Panc1 (cell line): ENCODE measurements at regions not wholly inside any gene's neighbourhood (a gene's known extent, or its start where the extent isn't known, plus 50 kb on each side); places are given as distances from the start of the nearest gene placed in this dataset.

Source experiments
- ATAC-seq: fragments of 200-7000 bp; cut with Tn5 transposase; 2 replicates; pipeline ENCODE4 v1.9.1; 2020; ENCODE audit warnings: mild to moderate bottlenecking, moderate library complexity
- BruUV-seq: library from RNA; stranded (reverse); fragments of 400-500 nt; replicated peaks from 2 replicates; lab custom pipeline; 2021; lab: Mats Ljungman, UMichigan
- CTCF ChIA-PET: fragments of 300-600 bp; sonication (Branson Sonifier 250); formaldehyde crosslinking; loops from one replicate; lab custom pipeline; 2022; ENCODE audit warnings: antibody characterized with exemption; lab: Charles Lee
- POLR2A ChIA-PET: fragments of 300-600 bp; sonication (Branson Sonifier 250); formaldehyde crosslinking; loops from one replicate; lab custom pipeline; 2022; ENCODE audit warnings: antibody characterized with exemption; lab: Charles Lee
- DNase-seq: peaks from one replicate; pipeline ENCODE4 v3.0.0-alpha.2; 2010; ENCODE audit warnings: low read depth, low spot score
- H3K27ac ChIP-seq: 2 replicates; pipeline ENCODE4 v1.5.1; 2011; ENCODE audit warnings: mild to moderate bottlenecking, low read length, inconsistent platforms
- H3K27me3 ChIP-seq: fragments of 200-500 bp; sonication (Bioruptor generic); 2 replicates; pipeline ENCODE4 v1.6.0; 2014; ENCODE audit warnings: low read length, inconsistent platforms; ENCODE audit not compliant: control insufficient read depth, insufficient read depth
- H3K36me3 ChIP-seq: fragments of 200-500 bp; sonication (Bioruptor generic); 2 replicates; pipeline ENCODE4 v1.5.1; 2014; ENCODE audit warnings: inconsistent platforms, mild to moderate bottlenecking, low read length, moderate library complexity; ENCODE audit not compliant: control insufficient read depth, insufficient read depth
- H3K4me1 ChIP-seq: 2 replicates; pipeline ENCODE4 v1.5.1; 2011; ENCODE audit warnings: inconsistent platforms, mild to moderate bottlenecking, low read length, moderate library complexity; ENCODE audit not compliant: control insufficient read depth, insufficient read depth
- H3K4me3 ChIP-seq, 2 experiments: 2 replicates each; pipeline ENCODE4 v1.5.1; 2011 to 2012; ENCODE audit warnings: low read depth in 2 of 2, low read length in 2 of 2, mild to moderate bottlenecking in 2 of 2, inconsistent platforms in 1 of 2, moderate library complexity in 1 of 2
- H3K9me3 ChIP-seq: fragments of 200-500 bp; sonication (Bioruptor generic); 2 replicates; pipeline ENCODE4 v1.5.1; 2014; ENCODE audit warnings: low read depth, mild to moderate bottlenecking, inconsistent platforms, low read length, moderate library complexity; ENCODE audit not compliant: control insufficient read depth, insufficient read depth
- POLR2AphosphoS5 ChIP-seq: IDR thresholded peaks from 2 replicates; pipeline ENCODE4 v1.6.1; 2012; ENCODE audit warnings: mild to moderate bottlenecking, low read depth, low read length, moderate library complexity
- REST ChIP-seq, 2 experiments: IDR thresholded peaks; 2 replicates each; pipeline ENCODE4 v1.6.1; 2011 to 2012; ENCODE audit warnings: low read depth in 2 of 2, control low read depth in 1 of 2, low read length in 1 of 2, mild to moderate bottlenecking in 1 of 2, moderate library complexity in 1 of 2; ENCODE audit not compliant: insufficient read depth in 1 of 2
- SIN3A ChIP-seq: IDR thresholded peaks from 2 replicates; pipeline ENCODE4 v1.6.1; 2012; ENCODE audit warnings: low read depth, mild to moderate bottlenecking, low read length, moderate library complexity, borderline replicate concordance; ENCODE audit not compliant: insufficient read depth
- TCF7L2 ChIP-seq: IDR thresholded peaks from 2 replicates; pipeline ENCODE4 v1.6.1; 2011; ENCODE audit warnings: mild to moderate bottlenecking, low read depth, low read length, inconsistent platforms
- in situ Hi-C: cut with HindIII; loops from 2 replicates; pipeline ENCODE4 v1.10.0; 2016; ENCODE audit warnings: low sequenced_read_pairs, low pct_unique_long_range_greater_than_20kb
- intact Hi-C: fragments of 100-400 bp; cut with micrococcal nuclease; formaldehyde crosslinking; loops from one replicate; pipeline ENCODE4 v1.10.0; 2022; ENCODE audit not compliant: unreplicated experiment
- TF ChIP-seq, protein P1 (sequence below): fragments of 450-650 bp; IDR thresholded peaks from 2 replicates; pipeline ENCODE4 v1.5.1; 2017; ENCODE audit warnings: mild to moderate bottlenecking

GRCh38 chr9:107218829-107219485 is 64.1 kb upstream of the RAD23B start:
- no peaks in the 10 kb centered on the region; the same call in 1 of the 2 replicates for H3K4me1 ChIP-seq
- in situ Hi-C loops (no loop called here), intact Hi-C loops (loop anchor here (10.0 kb wide), 1 partner anchor 56 kb away; no protein-coding TSS in a partner anchor)
- H3K36me3 ChIP-seq, result no peaks in the 10 kb centered on the region
- DNase-seq (no peak), ATAC-seq (no peak)
- CTCF ChIA-PET, result no interaction called here
- TF ChIP-seq POLR2AphosphoS5 (no peak), SIN3A (no peak), TCF7L2 (no peak), REST (IDR thresholded peaks at IDR 0.05; ENCODE audit: insufficient read depth in 1 of 2, low read depth in 2 of 2, low read length in 1 of 2) (no peak)
- TF ChIP-seq, protein P1, sequence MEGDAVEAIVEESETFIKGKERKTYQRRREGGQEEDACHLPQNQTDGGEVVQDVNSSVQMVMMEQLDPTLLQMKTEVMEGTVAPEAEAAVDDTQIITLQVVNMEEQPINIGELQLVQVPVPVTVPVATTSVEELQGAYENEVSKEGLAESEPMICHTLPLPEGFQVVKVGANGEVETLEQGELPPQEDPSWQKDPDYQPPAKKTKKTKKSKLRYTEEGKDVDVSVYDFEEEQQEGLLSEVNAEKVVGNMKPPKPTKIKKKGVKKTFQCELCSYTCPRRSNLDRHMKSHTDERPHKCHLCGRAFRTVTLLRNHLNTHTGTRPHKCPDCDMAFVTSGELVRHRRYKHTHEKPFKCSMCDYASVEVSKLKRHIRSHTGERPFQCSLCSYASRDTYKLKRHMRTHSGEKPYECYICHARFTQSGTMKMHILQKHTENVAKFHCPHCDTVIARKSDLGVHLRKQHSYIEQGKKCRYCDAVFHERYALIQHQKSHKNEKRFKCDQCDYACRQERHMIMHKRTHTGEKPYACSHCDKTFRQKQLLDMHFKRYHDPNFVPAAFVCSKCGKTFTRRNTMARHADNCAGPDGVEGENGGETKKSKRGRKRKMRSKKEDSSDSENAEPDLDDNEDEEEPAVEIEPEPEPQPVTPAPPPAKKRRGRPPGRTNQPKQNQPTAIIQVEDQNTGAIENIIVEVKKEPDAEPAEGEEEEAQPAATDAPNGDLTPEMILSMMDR, result no peak
- H3K27me3 ChIP-seq, result no peaks in the 10 kb centered on the region
- H3K9me3 ChIP-seq, result no peaks in the 10 kb centered on the region
- BruUV-seq, result no TSS peak
- H3K27ac ChIP-seq, result no peak overlapping the region
- POLR2A ChIA-PET, result no interaction called here
- no peak overlapping the region for H3K4me3 ChIP-seq

DNA sequence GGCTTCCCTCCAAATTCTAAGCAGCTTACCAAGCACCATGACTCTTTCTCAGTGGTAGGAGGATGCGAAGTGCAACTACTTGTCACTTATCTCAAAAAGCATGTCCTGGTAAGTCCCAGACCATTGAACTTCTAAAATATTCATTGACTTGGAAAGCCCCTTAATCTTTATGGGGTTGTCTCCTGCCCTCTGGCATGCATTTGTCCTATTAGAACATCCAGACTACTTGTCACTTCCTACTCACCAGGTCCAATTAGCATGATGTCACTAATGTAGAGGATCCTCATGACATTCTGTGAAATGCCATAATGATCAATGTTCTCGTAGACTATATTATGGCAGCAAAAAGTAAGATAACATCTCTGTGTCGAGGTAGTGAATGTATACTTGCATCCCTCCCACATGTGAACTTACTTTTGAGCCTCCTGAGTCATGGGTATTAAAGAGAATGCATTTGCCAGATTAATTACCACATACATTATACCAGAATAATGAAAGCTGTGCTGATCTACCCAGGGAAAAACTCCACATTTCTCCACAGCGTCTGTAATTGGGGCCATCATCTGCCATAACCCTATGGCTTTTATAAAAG is 63.5 kb upstream of the RAD23B start:
- no peaks in the 10 kb centered on the region for H3K9me3 ChIP-seq
- in situ Hi-C loops, result no loop called here
- ATAC-seq, result no peak
- intact Hi-C loops, result loop anchor here (10.0 kb wide), 1 partner anchor 55 kb away; no protein-coding TSS in a partner anchor
- H3K4me1 ChIP-seq, result no peaks in the 10 kb centered on the region; the same call in 1 of the 2 replicates
- H3K4me3 ChIP-seq, result no peak overlapping the region
- ChIA-PET CTCF (no interaction called here), POLR2A (no interaction called here)
- DNase-seq, result no peak
- no TSS peak for BruUV-seq
- TF ChIP-seq TCF7L2 (no peak), REST (IDR thresholded peaks at IDR 0.05; ENCODE audit: insufficient read depth in 1 of 2, low read depth in 2 of 2, low read length in 1 of 2) (no peak), SIN3A (no peak), POLR2AphosphoS5 (no peak)
- TF ChIP-seq, protein P1, result no peak
- no peak overlapping the region for H3K27ac ChIP-seq
- H3K27me3 ChIP-seq, result no peaks in the 10 kb centered on the region
- no peaks in the 10 kb centered on the region for H3K36me3 ChIP-seq
